ENCODE measurements at regions not wholly inside any gene's neighbourhood (a gene's known extent, or its start where the extent isn't known, plus 50 kb on each side); places are given as distances from the start of the nearest gene placed in this dataset.
A peak's percentile ranks its signal among the peaks of the same experiment; 100 is the strongest.

GRCh38 chr3:147649475-147649874 is 240.3 kb downstream of the ZIC1 start:
- Histone ChIP-seq H3K4me3 (ENCODE audit: low read depth in 1 of 2, low read length in 2 of 2) (no peak overlapping the region), H3K9me3 (ENCODE audit: low read length) (no peaks in the 10 kb centered on the region), H3K4me1 (ENCODE audit: insufficient read depth, low read length) (peaks cover 7% of the 10 kb centered on the region), H3K27me3 (ENCODE audit: control insufficient read depth in 1 of 2, insufficient read depth in 2 of 2, low read length in 2 of 2) (no peaks in the 10 kb centered on the region), H3K36me3 (ENCODE audit: insufficient read depth, low read length) (no peaks in the 10 kb centered on the region), H3K9ac (ENCODE audit: low read length) (no peak overlapping the region), H3K27ac (ENCODE audit: low read depth, low read length) (no peak overlapping the region)

- Histone ChIP-seq H3K36me3 (ENCODE audit: insufficient read depth, low read length) (no peaks in the 10 kb centered on the region), H3K9ac (ENCODE audit: low read length) (no peak overlapping the region), H3K4me1 (ENCODE audit: insufficient read depth, low read length) (peaks cover 21% of the 10 kb centered on the region), H3K9me3 (ENCODE audit: low read length) (no peaks in the 10 kb centered on the region), H3K27ac (ENCODE audit: low read depth, low read length) (no peak overlapping the region), H3K4me3 (ENCODE audit: low read depth in 1 of 2, low read length in 2 of 2) (no peak overlapping the region), H3K27me3 (ENCODE audit: control insufficient read depth in 1 of 2, insufficient read depth in 2 of 2, low read length in 2 of 2) (no peaks in the 10 kb centered on the region)
These were observed 242.1 kb downstream of the ZIC1 start for GRCh38 chr3:147651107-147651778.

- Histone ChIP-seq H3K27me3 (ENCODE audit: control insufficient read depth in 1 of 2, insufficient read depth in 2 of 2, low read length in 2 of 2) (no peaks in the 10 kb centered on the region), H3K9ac (ENCODE audit: low read length) (no peak overlapping the region), H3K4me3 (ENCODE audit: low read depth in 1 of 2, low read length in 2 of 2) (no peak overlapping the region), H3K36me3 (ENCODE audit: insufficient read depth, low read length) (no peaks in the 10 kb centered on the region), H3K9me3 (ENCODE audit: low read length) (no peaks in the 10 kb centered on the region), H3K27ac (ENCODE audit: low read depth, low read length) (peak overlapping the region; percentile 7), H3K4me1 (ENCODE audit: insufficient read depth, low read length) (peaks cover 21% of the 10 kb centered on the region)
These were observed 243.6 kb downstream of the ZIC1 start for GRCh38 chr3:147652651-147653366.

GRCh38 chr3:147653367-147653923 is 244.3 kb downstream of the ZIC1 start:
- Histone ChIP-seq H3K4me1 (ENCODE audit: insufficient read depth, low read length) (peaks cover 21% of the 10 kb centered on the region), H3K27ac (ENCODE audit: low read depth, low read length) (peak overlapping the region; percentile 7), H3K27me3 (ENCODE audit: control insufficient read depth in 1 of 2, insufficient read depth in 2 of 2, low read length in 2 of 2) (no peaks in the 10 kb centered on the region), H3K4me3 (ENCODE audit: low read depth in 1 of 2, low read length in 2 of 2) (no peak overlapping the region), H3K36me3 (ENCODE audit: insufficient read depth, low read length) (no peaks in the 10 kb centered on the region), H3K9ac (ENCODE audit: low read length) (no peak overlapping the region), H3K9me3 (ENCODE audit: low read length) (no peaks in the 10 kb centered on the region)

GRCh38 chr3:147654827-147655226 is 245.7 kb downstream of the ZIC1 start:
- Histone ChIP-seq H3K4me1 (ENCODE audit: insufficient read depth, low read length) (peaks cover 21% of the 10 kb centered on the region), H3K27me3 (ENCODE audit: control insufficient read depth in 1 of 2, insufficient read depth in 2 of 2, low read length in 2 of 2) (no peaks in the 10 kb centered on the region), H3K4me3 (ENCODE audit: low read depth in 1 of 2, low read length in 2 of 2) (no peak overlapping the region), H3K27ac (ENCODE audit: low read depth, low read length) (no peak overlapping the region), H3K9me3 (ENCODE audit: low read length) (no peaks in the 10 kb centered on the region), H3K36me3 (ENCODE audit: insufficient read depth, low read length) (no peaks in the 10 kb centered on the region), H3K9ac (ENCODE audit: low read length) (no peak overlapping the region)

- Histone ChIP-seq H3K4me1 (ENCODE audit: insufficient read depth, low read length) (peaks cover 21% of the 10 kb centered on the region), H3K9me3 (ENCODE audit: low read length) (no peaks in the 10 kb centered on the region), H3K27ac (ENCODE audit: low read depth, low read length) (no peak overlapping the region), H3K27me3 (ENCODE audit: control insufficient read depth in 1 of 2, insufficient read depth in 2 of 2, low read length in 2 of 2) (no peaks in the 10 kb centered on the region), H3K36me3 (ENCODE audit: insufficient read depth, low read length) (no peaks in the 10 kb centered on the region), H3K4me3 (ENCODE audit: low read depth in 1 of 2, low read length in 2 of 2) (no peak overlapping the region), H3K9ac (ENCODE audit: low read length) (no peak overlapping the region)
These were observed 246.1 kb downstream of the ZIC1 start for GRCh38 chr3:147655236-147655635.

- Histone ChIP-seq H3K27ac (ENCODE audit: low read depth, low read length) (no peak overlapping the region), H3K4me3 (ENCODE audit: low read depth in 1 of 2, low read length in 2 of 2) (no peak overlapping the region), H3K36me3 (ENCODE audit: insufficient read depth, low read length) (no peaks in the 10 kb centered on the region), H3K4me1 (ENCODE audit: insufficient read depth, low read length) (peaks cover 21% of the 10 kb centered on the region), H3K27me3 (ENCODE audit: control insufficient read depth in 1 of 2, insufficient read depth in 2 of 2, low read length in 2 of 2) (no peaks in the 10 kb centered on the region), H3K9ac (ENCODE audit: low read length) (no peak overlapping the region), H3K9me3 (ENCODE audit: low read length) (no peaks in the 10 kb centered on the region)
These were observed 246.9 kb downstream of the ZIC1 start for GRCh38 chr3:147656023-147656422.

GRCh38 chr3:147661916-147662315 is 252.8 kb downstream of the ZIC1 start:
- Histone ChIP-seq H3K4me1 (ENCODE audit: insufficient read depth, low read length) (no peaks in the 10 kb centered on the region), H3K4me3 (ENCODE audit: low read depth in 1 of 2, low read length in 2 of 2) (no peak overlapping the region), H3K9ac (ENCODE audit: low read length) (no peak overlapping the region), H3K9me3 (ENCODE audit: low read length) (no peaks in the 10 kb centered on the region), H3K27me3 (ENCODE audit: control insufficient read depth in 1 of 2, insufficient read depth in 2 of 2, low read length in 2 of 2) (no peaks in the 10 kb centered on the region), H3K36me3 (ENCODE audit: insufficient read depth, low read length) (no peaks in the 10 kb centered on the region), H3K27ac (ENCODE audit: low read depth, low read length) (no peak overlapping the region)

- H3K27me3 ChIP-seq (ENCODE audit: control insufficient read depth in 1 of 2, insufficient read depth in 2 of 2, low read length in 2 of 2), result no peaks in the 10 kb centered on the region
- H3K9me3 ChIP-seq (ENCODE audit: low read length), result no peaks in the 10 kb centered on the region
- no peak overlapping the region for H3K4me3 ChIP-seq (ENCODE audit: low read depth in 1 of 2, low read length in 2 of 2)
- no peak overlapping the region for H3K27ac ChIP-seq (ENCODE audit: low read depth, low read length)
- H3K9ac ChIP-seq (ENCODE audit: low read length), result no peak overlapping the region
- no peaks in the 10 kb centered on the region for H3K4me1 ChIP-seq (ENCODE audit: insufficient read depth, low read length)
- H3K36me3 ChIP-seq (ENCODE audit: insufficient read depth, low read length), result no peaks in the 10 kb centered on the region
These were observed 253.5 kb downstream of the ZIC1 start for GRCh38 chr3:147662705-147663104.

GRCh38 chr3:147669077-147669476 is 259.9 kb downstream of the ZIC1 start:
- Histone ChIP-seq H3K4me1 (ENCODE audit: insufficient read depth, low read length) (no peaks in the 10 kb centered on the region), H3K9me3 (ENCODE audit: low read length) (no peaks in the 10 kb centered on the region)

GRCh38 chr3:147672035-147672434 is 262.9 kb downstream of the ZIC1 start:
- no peaks in the 10 kb centered on the region for H3K9me3 ChIP-seq (ENCODE audit: low read length)
- no peaks in the 10 kb centered on the region for H3K27me3 ChIP-seq (ENCODE audit: control insufficient read depth in 1 of 2, insufficient read depth in 2 of 2, low read length in 2 of 2)
- H3K4me1 ChIP-seq (ENCODE audit: insufficient read depth, low read length), result no peaks in the 10 kb centered on the region
- no peaks in the 10 kb centered on the region for H3K36me3 ChIP-seq (ENCODE audit: insufficient read depth, low read length)
- no peak overlapping the region for H3K9ac ChIP-seq (ENCODE audit: low read length)
- no peak overlapping the region for H3K27ac ChIP-seq (ENCODE audit: low read depth, low read length)
- no peak overlapping the region for H3K4me3 ChIP-seq (ENCODE audit: low read depth in 1 of 2, low read length in 2 of 2)

More at GRCh38 chr3:147669077-147669476, 259.9 kb downstream of the ZIC1 start:
- H3K4me3 ChIP-seq (ENCODE audit: low read depth in 1 of 2, low read length in 2 of 2), result no peak overlapping the region
- no peaks in the 10 kb centered on the region for H3K27me3 ChIP-seq (ENCODE audit: control insufficient read depth in 1 of 2, insufficient read depth in 2 of 2, low read length in 2 of 2)
- H3K36me3 ChIP-seq (ENCODE audit: insufficient read depth, low read length), result no peaks in the 10 kb centered on the region
- no peak overlapping the region for H3K27ac ChIP-seq (ENCODE audit: low read depth, low read length)
- H3K9ac ChIP-seq (ENCODE audit: low read length), result no peak overlapping the region
